Upper lobe of left lung (tissue), 4 donors: ENCODE measurements at regions not wholly inside any gene's neighbourhood (a gene's known extent, or its start where the extent isn't known, plus 50 kb on each side); places are given as distances from the start of the nearest gene placed in this dataset.

ENCODE experiments used
- EP300 ChIP-seq, 4 donors: sonication (generic); formaldehyde crosslinking; IDR thresholded peaks; one replicate each; pipeline ENCODE4 v1.5.1; 2017; ENCODE audit warnings: antibody characterized with exemption in 4 of 4, control low read depth in 2 of 4
- POLR2A ChIP-seq, 4 donors: fragments of 450-650 bp; IDR thresholded peaks; one replicate each; pipeline ENCODE4 v1.5.1; 2016 to 2017; ENCODE audit warnings: antibody characterized with exemption in 4 of 4, mild to moderate bottlenecking in 2 of 4
- TF ChIP-seq, protein P1 (sequence below), 6 experiments: fragments of 450-650 bp in 4 of 6; fragments of 200-600 bp in 2 of 6; sonication (generic) in 2 of 6; IDR thresholded peaks; one replicate each; pipeline ENCODE4 v1.5.1; 2016 to 2019; ENCODE audit warnings: antibody characterized with exemption in 6 of 6

DNA sequence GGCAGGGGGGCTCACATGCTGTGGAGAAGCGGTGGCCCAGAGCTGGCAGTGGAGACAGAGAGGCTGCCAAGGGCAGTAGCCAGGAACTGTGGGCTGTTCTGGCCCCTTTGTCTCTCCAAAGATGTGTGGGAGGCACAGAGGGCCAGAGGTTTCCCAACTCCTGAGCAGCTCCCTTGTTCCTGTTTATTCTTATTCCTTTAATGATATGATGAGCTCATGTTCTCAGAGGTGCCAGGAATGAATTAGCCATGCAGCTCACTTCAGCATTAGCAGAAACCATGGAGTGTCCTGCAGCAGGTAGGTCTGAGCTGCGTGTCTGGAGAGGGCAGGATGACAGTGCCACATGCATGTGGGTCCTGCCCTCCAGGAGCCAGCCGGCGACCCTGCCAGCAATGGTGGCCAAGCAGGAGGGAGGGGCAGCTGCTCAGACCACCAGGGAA, 77.9 kb upstream of the FZD7 start:
- TF ChIP-seq, protein P1, sequence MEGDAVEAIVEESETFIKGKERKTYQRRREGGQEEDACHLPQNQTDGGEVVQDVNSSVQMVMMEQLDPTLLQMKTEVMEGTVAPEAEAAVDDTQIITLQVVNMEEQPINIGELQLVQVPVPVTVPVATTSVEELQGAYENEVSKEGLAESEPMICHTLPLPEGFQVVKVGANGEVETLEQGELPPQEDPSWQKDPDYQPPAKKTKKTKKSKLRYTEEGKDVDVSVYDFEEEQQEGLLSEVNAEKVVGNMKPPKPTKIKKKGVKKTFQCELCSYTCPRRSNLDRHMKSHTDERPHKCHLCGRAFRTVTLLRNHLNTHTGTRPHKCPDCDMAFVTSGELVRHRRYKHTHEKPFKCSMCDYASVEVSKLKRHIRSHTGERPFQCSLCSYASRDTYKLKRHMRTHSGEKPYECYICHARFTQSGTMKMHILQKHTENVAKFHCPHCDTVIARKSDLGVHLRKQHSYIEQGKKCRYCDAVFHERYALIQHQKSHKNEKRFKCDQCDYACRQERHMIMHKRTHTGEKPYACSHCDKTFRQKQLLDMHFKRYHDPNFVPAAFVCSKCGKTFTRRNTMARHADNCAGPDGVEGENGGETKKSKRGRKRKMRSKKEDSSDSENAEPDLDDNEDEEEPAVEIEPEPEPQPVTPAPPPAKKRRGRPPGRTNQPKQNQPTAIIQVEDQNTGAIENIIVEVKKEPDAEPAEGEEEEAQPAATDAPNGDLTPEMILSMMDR (IDR thresholded peaks at IDR 0.05): no peak
- TF ChIP-seq EP300 (IDR thresholded peaks at IDR 0.05) (no peak), POLR2A (IDR thresholded peaks at IDR 0.05) (no peak)
